ENCODE measurements at regions not wholly inside any gene's neighbourhood (a gene's known extent, or its start where the extent isn't known, plus 50 kb on each side); places are given as distances from the start of the nearest gene placed in this dataset.
"Not testable (repeated sequence)": the region's sequence is repeated elsewhere in the genome, so short reads cannot be mapped to it uniquely, and the experiment has no call there.

GRCh38 chr6:158881276-158881675 lies 62.1 kb upstream of the EZR start:
- DNase-seq, result not testable (repeated sequence)

- DNase-seq, result no peak
These were observed 60.0 kb upstream of the EZR start for GRCh38 chr6:158879180-158879579.

GRCh38 chr6:158877716-158878115 lies 58.5 kb upstream of the EZR start:
- no peak for DNase-seq

- no peak for DNase-seq
These were observed 57.7 kb upstream of the EZR start for GRCh38 chr6:158876886-158877285.

- DNase-seq, result no peak
These were observed 51.4 kb upstream of the EZR start for GRCh38 chr6:158870649-158870957.

GRCh38 chr6:158869826-158870648 lies 50.9 kb upstream of the EZR start:
- peak; percentile 93 for DNase-seq

GRCh38 chr6:158868890-158869825 lies 50.0 kb upstream of the EZR start:
- DNase-seq, result peak; percentile 87

All from NCI-H1436 (cell line).